GM23338 (cell line): ENCODE measurements at regions not wholly inside any gene's neighbourhood (a gene's known extent, or its start where the extent isn't known, plus 50 kb on each side); places are given as distances from the start of the nearest gene placed in this dataset.

ENCODE experiments used
- ATAC-seq: fragments of 200-7000 bp; cut with Tn5 transposase; 3 replicates; pipeline ENCODE4 v1.9.1; 2020
- DNase-seq: peaks from one replicate; pipeline ENCODE4 v3.0.0-alpha.2; 2015; ENCODE audit warnings: low spot score
- H2AFZ ChIP-seq: fragments of 200-600 bp; sonication (generic); 2 replicates; pipeline ENCODE4 v1.8.0; 2016; ENCODE audit warnings: antibody characterized with exemption, mild to moderate bottlenecking, moderate library complexity
- H3F3A ChIP-seq: fragments of 200-600 bp; sonication (generic); replicated peaks from 2 replicates; pipeline ENCODE4 v1.8.0; 2017; ENCODE audit warnings: antibody characterized with exemption, mixed run types, low read depth
- H3K27ac ChIP-seq: fragments of 200-600 bp; sonication (generic); 2 replicates; pipeline ENCODE4 v1.6.1; 2016; ENCODE audit warnings: low read depth
- H3K27me3 ChIP-seq: fragments of 200-600 bp; sonication (generic); 2 replicates; pipeline ENCODE4 v1.8.0; 2016; ENCODE audit warnings: mild to moderate bottlenecking, mixed run types, moderate library complexity; ENCODE audit not compliant: insufficient read depth
- H3K36me3 ChIP-seq: fragments of 200-600 bp; sonication (generic); 2 replicates; pipeline ENCODE4 v1.8.0; 2016; ENCODE audit warnings: mild to moderate bottlenecking; ENCODE audit not compliant: insufficient read depth
- H3K4me1 ChIP-seq: fragments of 200-600 bp; sonication (generic); 2 replicates; pipeline ENCODE4 v1.8.0; 2016; ENCODE audit warnings: mild to moderate bottlenecking, moderate library complexity; ENCODE audit not compliant: insufficient read depth
- H3K4me2 ChIP-seq: fragments of 200-600 bp; sonication (generic); 2 replicates; pipeline ENCODE4 v1.7.1; 2017; ENCODE audit warnings: mixed run types
- H3K4me3 ChIP-seq: fragments of 200-600 bp; sonication (generic); 2 replicates; pipeline ENCODE4 v1.6.1; 2016; ENCODE audit warnings: mixed run types
- H3K79me2 ChIP-seq: fragments of 200-600 bp; sonication (generic); replicated peaks from 2 replicates; pipeline ENCODE4 v1.8.0; 2017; ENCODE audit warnings: mild to moderate bottlenecking; ENCODE audit not compliant: insufficient read depth
- H3K9me2 ChIP-seq: fragments of 200-600 bp; sonication (generic); 2 replicates; pipeline ENCODE4 v1.8.0; 2017; ENCODE audit not compliant: insufficient read depth
- H4K20me1 ChIP-seq: fragments of 200-600 bp; sonication (generic); replicated peaks from 2 replicates; pipeline ENCODE4 v1.8.0; 2017; ENCODE audit warnings: mild to moderate bottlenecking; ENCODE audit not compliant: insufficient read depth
- H3K27ac Mint-ChIP-seq: 2 replicates; pipeline ENCODE4 v1.8.0; 2020; ENCODE audit warnings: inconsistent platforms, mild to moderate bottlenecking, moderate library complexity, mixed read lengths
- H3K27me3 Mint-ChIP-seq: 3 replicates; pipeline ENCODE4 v1.8.0; 2022; ENCODE audit warnings: low read depth, mild to moderate bottlenecking, moderate library complexity, mixed read lengths, inconsistent platforms; ENCODE audit not compliant: insufficient read depth, poor library complexity
- H3K36me3 Mint-ChIP-seq: 3 replicates; pipeline ENCODE4 v1.8.0; 2021; ENCODE audit warnings: low read depth, mild to moderate bottlenecking, inconsistent platforms, moderate library complexity, mixed read lengths
- H3K4me1 Mint-ChIP-seq: 3 replicates; pipeline ENCODE4 v1.8.0; 2020; ENCODE audit warnings: mild to moderate bottlenecking, inconsistent platforms, mixed read lengths
- H3K4me3 Mint-ChIP-seq: 3 replicates; pipeline ENCODE4 v1.8.0; 2021; ENCODE audit warnings: moderate library complexity, mild to moderate bottlenecking, inconsistent platforms, mixed read lengths
- H3K9me3 Mint-ChIP-seq: 3 replicates; pipeline ENCODE4 v1.8.0; 2020; ENCODE audit warnings: moderate library complexity, mild to moderate bottlenecking, inconsistent platforms, mixed read lengths
- CREB1 ChIP-seq: fragments of 250-450 bp; sonication (Bioruptor Pico); IDR thresholded peaks from 2 replicates; pipeline ENCODE4 v1.5.0; 2020; ENCODE audit warnings: low read depth, mild to moderate bottlenecking, moderate library complexity
- EZH2 ChIP-seq: fragments of 200-600 bp; sonication (generic); IDR thresholded peaks from one replicate; pipeline ENCODE4 v1.8.0; 2017; ENCODE audit warnings: antibody characterized with exemption, mild to moderate bottlenecking, low read depth; ENCODE audit not compliant: unreplicated experiment
- JUNB ChIP-seq: IDR thresholded peaks from one replicate; pipeline ENCODE4 v1.6.1; 2016; ENCODE audit warnings: antibody characterized with exemption; ENCODE audit not compliant: unreplicated experiment
- NANOG ChIP-seq: IDR thresholded peaks from 2 replicates; pipeline ENCODE4 v1.6.1; 2016; ENCODE audit warnings: antibody characterized with exemption, borderline replicate concordance
- STAT1 ChIP-seq: IDR thresholded peaks from one replicate; pipeline ENCODE4 v1.6.1; 2016; ENCODE audit warnings: antibody characterized with exemption; ENCODE audit not compliant: unreplicated experiment
- ZNF331 ChIP-seq: fragments of 250-450 bp; sonication (Bioruptor Pico); IDR thresholded peaks from 2 replicates; pipeline ENCODE4 v1.5.0; 2020; ENCODE audit warnings: low read depth, mild to moderate bottlenecking, moderate library complexity
- TF ChIP-seq, protein P1 (sequence below): IDR thresholded peaks from one replicate; pipeline ENCODE4 v1.6.1; 2018; ENCODE audit warnings: antibody characterized with exemption; ENCODE audit not compliant: unreplicated experiment
- TF ChIP-seq, protein P2 (sequence below): fragments of 250-450 bp; sonication (Bioruptor Pico); IDR thresholded peaks from 2 replicates; pipeline ENCODE4 v1.5.0; 2020; ENCODE audit warnings: mild to moderate bottlenecking, moderate library complexity
- TF ChIP-seq, protein P3 (sequence below), 2 experiments: fragments of 200-600 bp in 1 of 2; sonication (generic) in 1 of 2; conservative IDR thresholded peaks; 2 replicates each; pipeline versions ENCODE4 v1.5.1 to v1.6.1; 2016 to 2017; ENCODE audit warnings: antibody characterized with exemption in 2 of 2, low read depth in 2 of 2, mild to moderate bottlenecking in 2 of 2, moderate library complexity in 1 of 2

DNA sequence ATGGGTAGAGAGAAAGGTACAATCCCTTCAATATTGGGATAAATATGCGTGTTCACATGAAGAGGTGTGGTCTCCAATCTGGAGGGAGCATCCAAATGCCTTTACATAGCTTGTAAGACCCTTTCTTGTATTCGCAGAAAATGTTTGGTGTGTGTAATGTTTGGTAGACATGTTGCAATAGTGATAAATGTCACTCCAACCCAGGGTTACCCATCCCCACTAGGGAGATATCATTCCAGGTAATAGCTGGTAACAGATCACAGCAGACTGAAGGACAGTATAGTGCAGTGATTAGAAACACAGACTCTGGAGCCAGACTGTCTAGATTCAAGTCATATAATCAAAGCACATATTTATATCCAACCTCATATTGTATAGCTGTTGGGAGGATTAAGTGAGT lies 733.6 kb upstream of the TBX3 start:
- H3K27ac Mint-ChIP-seq: no peak overlapping the region
- no peaks in the 10 kb centered on the region for H3K4me1 Mint-ChIP-seq

DNA sequence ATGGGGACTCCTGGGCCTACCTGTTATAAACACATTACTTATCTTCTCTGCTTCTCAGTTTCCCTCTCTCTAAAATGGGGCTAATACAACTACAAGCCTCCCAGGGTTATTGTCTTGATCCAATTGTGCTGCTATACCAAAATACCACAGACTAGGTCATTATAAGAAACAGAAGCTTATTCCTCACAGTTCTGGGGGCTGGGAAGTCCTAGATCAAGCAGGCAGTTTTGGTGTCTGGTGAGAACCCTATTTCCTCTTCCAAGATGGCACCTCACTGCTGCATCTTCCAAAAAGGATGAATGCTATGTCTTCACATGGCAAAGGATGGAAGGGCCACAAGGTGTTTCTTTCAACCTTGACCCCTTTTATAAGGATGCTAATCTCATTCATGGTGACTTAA lies 732.9 kb upstream of the TBX3 start:
- Histone ChIP-seq H2AFZ (no peak overlapping the region), H3F3A (no peaks in the 10 kb centered on the region), H3K4me2 (no peak overlapping the region), H3K4me3 (no peak overlapping the region), H3K79me2 (no peaks in the 10 kb centered on the region), H3K36me3 (no peaks in the 10 kb centered on the region), H3K27me3 (no peaks in the 10 kb centered on the region), H3K27ac (no peak overlapping the region), H3K4me1 (peaks cover 6% of the 10 kb centered on the region), H3K9me2 (peaks cover 3% of the 10 kb centered on the region; the same call in 1 of the 2 replicates), H4K20me1 (no peaks in the 10 kb centered on the region)
- H3K27ac Mint-ChIP-seq: no peak overlapping the region
- H3K27me3 Mint-ChIP-seq: peaks cover 2% of the 10 kb centered on the region
- H3K9me3 Mint-ChIP-seq: no peaks in the 10 kb centered on the region
- ATAC-seq: no peak
- no peaks in the 10 kb centered on the region for H3K36me3 Mint-ChIP-seq
- no peak for DNase-seq
- H3K4me3 Mint-ChIP-seq: no peak overlapping the region
- peaks cover 6% of the 10 kb centered on the region for H3K4me1 Mint-ChIP-seq
- TF ChIP-seq CREB1 (CRISPR knock-in tag) (no peak), NANOG (no peak), EZH2 (no peak), STAT1 (no peak), ZNF331 (CRISPR knock-in tag) (no peak), JUNB (no peak)
- TF ChIP-seq, protein P1, sequence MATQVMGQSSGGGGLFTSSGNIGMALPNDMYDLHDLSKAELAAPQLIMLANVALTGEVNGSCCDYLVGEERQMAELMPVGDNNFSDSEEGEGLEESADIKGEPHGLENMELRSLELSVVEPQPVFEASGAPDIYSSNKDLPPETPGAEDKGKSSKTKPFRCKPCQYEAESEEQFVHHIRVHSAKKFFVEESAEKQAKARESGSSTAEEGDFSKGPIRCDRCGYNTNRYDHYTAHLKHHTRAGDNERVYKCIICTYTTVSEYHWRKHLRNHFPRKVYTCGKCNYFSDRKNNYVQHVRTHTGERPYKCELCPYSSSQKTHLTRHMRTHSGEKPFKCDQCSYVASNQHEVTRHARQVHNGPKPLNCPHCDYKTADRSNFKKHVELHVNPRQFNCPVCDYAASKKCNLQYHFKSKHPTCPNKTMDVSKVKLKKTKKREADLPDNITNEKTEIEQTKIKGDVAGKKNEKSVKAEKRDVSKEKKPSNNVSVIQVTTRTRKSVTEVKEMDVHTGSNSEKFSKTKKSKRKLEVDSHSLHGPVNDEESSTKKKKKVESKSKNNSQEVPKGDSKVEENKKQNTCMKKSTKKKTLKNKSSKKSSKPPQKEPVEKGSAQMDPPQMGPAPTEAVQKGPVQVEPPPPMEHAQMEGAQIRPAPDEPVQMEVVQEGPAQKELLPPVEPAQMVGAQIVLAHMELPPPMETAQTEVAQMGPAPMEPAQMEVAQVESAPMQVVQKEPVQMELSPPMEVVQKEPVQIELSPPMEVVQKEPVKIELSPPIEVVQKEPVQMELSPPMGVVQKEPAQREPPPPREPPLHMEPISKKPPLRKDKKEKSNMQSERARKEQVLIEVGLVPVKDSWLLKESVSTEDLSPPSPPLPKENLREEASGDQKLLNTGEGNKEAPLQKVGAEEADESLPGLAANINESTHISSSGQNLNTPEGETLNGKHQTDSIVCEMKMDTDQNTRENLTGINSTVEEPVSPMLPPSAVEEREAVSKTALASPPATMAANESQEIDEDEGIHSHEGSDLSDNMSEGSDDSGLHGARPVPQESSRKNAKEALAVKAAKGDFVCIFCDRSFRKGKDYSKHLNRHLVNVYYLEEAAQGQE: no peak
- TF ChIP-seq, protein P2, sequence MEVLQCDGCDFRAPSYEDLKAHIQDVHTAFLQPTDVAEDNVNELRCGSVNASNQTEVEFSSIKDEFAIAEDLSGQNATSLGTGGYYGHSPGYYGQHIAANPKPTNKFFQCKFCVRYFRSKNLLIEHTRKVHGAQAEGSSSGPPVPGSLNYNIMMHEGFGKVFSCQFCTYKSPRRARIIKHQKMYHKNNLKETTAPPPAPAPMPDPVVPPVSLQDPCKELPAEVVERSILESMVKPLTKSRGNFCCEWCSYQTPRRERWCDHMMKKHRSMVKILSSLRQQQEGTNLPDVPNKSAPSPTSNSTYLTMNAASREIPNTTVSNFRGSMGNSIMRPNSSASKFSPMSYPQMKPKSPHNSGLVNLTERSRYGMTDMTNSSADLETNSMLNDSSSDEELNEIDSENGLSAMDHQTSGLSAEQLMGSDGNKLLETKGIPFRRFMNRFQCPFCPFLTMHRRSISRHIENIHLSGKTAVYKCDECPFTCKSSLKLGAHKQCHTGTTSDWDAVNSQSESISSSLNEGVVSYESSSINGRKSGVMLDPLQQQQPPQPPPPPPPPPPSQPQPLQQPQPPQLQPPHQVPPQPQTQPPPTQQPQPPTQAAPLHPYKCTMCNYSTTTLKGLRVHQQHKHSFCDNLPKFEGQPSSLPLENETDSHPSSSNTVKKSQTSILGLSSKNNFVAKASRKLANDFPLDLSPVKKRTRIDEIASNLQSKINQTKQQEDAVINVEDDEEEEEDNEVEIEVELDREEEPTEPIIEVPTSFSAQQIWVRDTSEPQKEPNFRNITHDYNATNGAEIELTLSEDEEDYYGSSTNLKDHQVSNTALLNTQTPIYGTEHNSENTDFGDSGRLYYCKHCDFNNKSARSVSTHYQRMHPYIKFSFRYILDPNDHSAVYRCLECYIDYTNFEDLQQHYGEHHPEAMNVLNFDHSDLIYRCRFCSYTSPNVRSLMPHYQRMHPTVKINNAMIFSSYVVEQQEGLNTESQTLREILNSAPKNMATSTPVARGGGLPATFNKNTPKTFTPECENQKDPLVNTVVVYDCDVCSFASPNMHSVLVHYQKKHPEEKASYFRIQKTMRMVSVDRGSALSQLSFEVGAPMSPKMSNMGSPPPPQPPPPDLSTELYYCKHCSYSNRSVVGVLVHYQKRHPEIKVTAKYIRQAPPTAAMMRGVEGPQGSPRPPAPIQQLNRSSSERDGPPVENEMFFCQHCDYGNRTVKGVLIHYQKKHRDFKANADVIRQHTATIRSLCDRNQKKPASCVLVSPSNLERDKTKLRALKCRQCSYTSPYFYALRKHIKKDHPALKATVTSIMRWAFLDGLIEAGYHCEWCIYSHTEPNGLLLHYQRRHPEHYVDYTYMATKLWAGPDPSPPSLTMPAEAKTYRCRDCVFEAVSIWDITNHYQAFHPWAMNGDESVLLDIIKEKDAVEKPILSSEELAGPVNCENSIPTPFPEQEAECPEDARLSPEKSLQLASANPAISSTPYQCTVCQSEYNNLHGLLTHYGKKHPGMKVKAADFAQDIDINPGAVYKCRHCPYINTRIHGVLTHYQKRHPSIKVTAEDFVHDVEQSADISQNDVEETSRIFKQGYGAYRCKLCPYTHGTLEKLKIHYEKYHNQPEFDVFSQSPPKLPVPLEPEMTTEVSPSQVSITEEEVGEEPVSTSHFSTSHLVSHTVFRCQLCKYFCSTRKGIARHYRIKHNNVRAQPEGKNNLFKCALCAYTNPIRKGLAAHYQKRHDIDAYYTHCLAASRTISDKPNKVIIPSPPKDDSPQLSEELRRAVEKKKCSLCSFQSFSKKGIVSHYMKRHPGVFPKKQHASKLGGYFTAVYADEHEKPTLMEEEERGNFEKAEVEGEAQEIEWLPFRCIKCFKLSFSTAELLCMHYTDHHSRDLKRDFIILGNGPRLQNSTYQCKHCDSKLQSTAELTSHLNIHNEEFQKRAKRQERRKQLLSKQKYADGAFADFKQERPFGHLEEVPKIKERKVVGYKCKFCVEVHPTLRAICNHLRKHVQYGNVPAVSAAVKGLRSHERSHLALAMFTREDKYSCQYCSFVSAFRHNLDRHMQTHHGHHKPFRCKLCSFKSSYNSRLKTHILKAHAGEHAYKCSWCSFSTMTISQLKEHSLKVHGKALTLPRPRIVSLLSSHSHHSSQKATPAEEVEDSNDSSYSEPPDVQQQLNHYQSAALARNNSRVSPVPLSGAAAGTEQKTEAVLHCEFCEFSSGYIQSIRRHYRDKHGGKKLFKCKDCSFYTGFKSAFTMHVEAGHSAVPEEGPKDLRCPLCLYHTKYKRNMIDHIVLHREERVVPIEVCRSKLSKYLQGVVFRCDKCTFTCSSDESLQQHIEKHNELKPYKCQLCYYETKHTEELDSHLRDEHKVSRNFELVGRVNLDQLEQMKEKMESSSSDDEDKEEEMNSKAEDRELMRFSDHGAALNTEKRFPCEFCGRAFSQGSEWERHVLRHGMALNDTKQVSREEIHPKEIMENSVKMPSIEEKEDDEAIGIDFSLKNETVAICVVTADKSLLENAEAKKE (CRISPR knock-in tag): no peak

More for the DNA sequence above, 733.6 kb upstream of the TBX3 start:
- DNase-seq (no peak), ATAC-seq (no peak)
- Histone ChIP-seq H3K27ac (no peak overlapping the region), H3K4me3 (no peak overlapping the region), H3K4me2 (no peak overlapping the region), H3K4me1 (no peaks in the 10 kb centered on the region; the same call in 1 of the 2 replicates), H4K20me1 (no peaks in the 10 kb centered on the region), H3F3A (no peaks in the 10 kb centered on the region), H3K36me3 (no peaks in the 10 kb centered on the region), H2AFZ (no peak overlapping the region), H3K9me2 (peaks cover 3% of the 10 kb centered on the region; the same call in 1 of the 2 replicates), H3K27me3 (no peaks in the 10 kb centered on the region), H3K79me2 (no peaks in the 10 kb centered on the region)
- Mint-ChIP-seq H3K27me3 (peaks cover 2% of the 10 kb centered on the region), H3K9me3 (no peaks in the 10 kb centered on the region), H3K4me3 (no peak overlapping the region), H3K36me3 (no peaks in the 10 kb centered on the region)
- TF ChIP-seq STAT1 (no peak), EZH2 (no peak), ZNF331 (CRISPR knock-in tag) (no peak)
- TF ChIP-seq, protein P3, sequence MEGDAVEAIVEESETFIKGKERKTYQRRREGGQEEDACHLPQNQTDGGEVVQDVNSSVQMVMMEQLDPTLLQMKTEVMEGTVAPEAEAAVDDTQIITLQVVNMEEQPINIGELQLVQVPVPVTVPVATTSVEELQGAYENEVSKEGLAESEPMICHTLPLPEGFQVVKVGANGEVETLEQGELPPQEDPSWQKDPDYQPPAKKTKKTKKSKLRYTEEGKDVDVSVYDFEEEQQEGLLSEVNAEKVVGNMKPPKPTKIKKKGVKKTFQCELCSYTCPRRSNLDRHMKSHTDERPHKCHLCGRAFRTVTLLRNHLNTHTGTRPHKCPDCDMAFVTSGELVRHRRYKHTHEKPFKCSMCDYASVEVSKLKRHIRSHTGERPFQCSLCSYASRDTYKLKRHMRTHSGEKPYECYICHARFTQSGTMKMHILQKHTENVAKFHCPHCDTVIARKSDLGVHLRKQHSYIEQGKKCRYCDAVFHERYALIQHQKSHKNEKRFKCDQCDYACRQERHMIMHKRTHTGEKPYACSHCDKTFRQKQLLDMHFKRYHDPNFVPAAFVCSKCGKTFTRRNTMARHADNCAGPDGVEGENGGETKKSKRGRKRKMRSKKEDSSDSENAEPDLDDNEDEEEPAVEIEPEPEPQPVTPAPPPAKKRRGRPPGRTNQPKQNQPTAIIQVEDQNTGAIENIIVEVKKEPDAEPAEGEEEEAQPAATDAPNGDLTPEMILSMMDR (conservative IDR thresholded peaks at IDR 0.05; ENCODE audit: low read depth in 2 of 2): no peak
